ENCODE measurements at regions not wholly inside any gene's neighbourhood (a gene's known extent, or its start where the extent isn't known, plus 50 kb on each side); places are given as distances from the start of the nearest gene placed in this dataset.

GRCh38 chr1:232404981-232405731 is 224.8 kb downstream of the SIPA1L2 start:
- H3K27ac ChIP-seq = no peak overlapping the region
- no peak; the same call in 1 of the 2 replicates for TF ChIP-seq CTCF (IDR thresholded peaks at IDR 0.05)
- TF ChIP-seq ZFX (IDR thresholded peaks at IDR 0.05; ENCODE audit: borderline replicate concordance) = no peak

GRCh38 chr1:232404227-232404626 is 225.7 kb downstream of the SIPA1L2 start:
- TF ChIP-seq ZFX (IDR thresholded peaks at IDR 0.05; ENCODE audit: borderline replicate concordance) (no peak), CTCF (IDR thresholded peaks at IDR 0.05) (no peak)

GRCh38 chr1:232403017-232403714 is 226.8 kb downstream of the SIPA1L2 start:
- no peak overlapping the region for H3K27ac ChIP-seq
- TF ChIP-seq CTCF (IDR thresholded peaks at IDR 0.05) (no peak), ZFX (IDR thresholded peaks at IDR 0.05; ENCODE audit: borderline replicate concordance) (no peak)

More at GRCh38 chr1:232404227-232404626, 225.7 kb downstream of the SIPA1L2 start:
- H3K27ac ChIP-seq = no peak overlapping the region

GRCh38 chr1:232398823-232399222 is 231.1 kb downstream of the SIPA1L2 start:
- TF ChIP-seq ZFX (IDR thresholded peaks at IDR 0.05; ENCODE audit: borderline replicate concordance) = no peak
- no peak for TF ChIP-seq CTCF (IDR thresholded peaks at IDR 0.05)

GRCh38 chr1:232393444-232394146 is 236.3 kb downstream of the SIPA1L2 start:
- H3K27ac ChIP-seq = no peak overlapping the region
- TF ChIP-seq ZFX (IDR thresholded peaks at IDR 0.05; ENCODE audit: borderline replicate concordance) = no peak
- TF ChIP-seq CTCF (IDR thresholded peaks at IDR 0.05) = no peak

More at GRCh38 chr1:232398823-232399222, 231.1 kb downstream of the SIPA1L2 start:
- no peak overlapping the region for H3K27ac ChIP-seq

- TF ChIP-seq ZFX (IDR thresholded peaks at IDR 0.05; ENCODE audit: borderline replicate concordance) (no peak), CTCF (IDR thresholded peaks at IDR 0.05) (no peak)
- H3K27ac ChIP-seq = no peak overlapping the region
Measured at GRCh38 chr1:232393010-232393409, 236.9 kb downstream of the SIPA1L2 start.

Measured in 22Rv1 (cell line).